CMK (cell line): ENCODE measurements at regions not wholly inside any gene's neighbourhood (a gene's known extent, or its start where the extent isn't known, plus 50 kb on each side); places are given as distances from the start of the nearest gene placed in this dataset.
"Not testable (repeated sequence)": the region's sequence is repeated elsewhere in the genome, so short reads cannot be mapped to it uniquely, and the experiment has no call there.

ENCODE experiments used
- DNase-seq: peaks from one replicate; pipeline ENCODE4 v3.0.0-alpha.2; 2010; ENCODE audit warnings: low read depth

DNA sequence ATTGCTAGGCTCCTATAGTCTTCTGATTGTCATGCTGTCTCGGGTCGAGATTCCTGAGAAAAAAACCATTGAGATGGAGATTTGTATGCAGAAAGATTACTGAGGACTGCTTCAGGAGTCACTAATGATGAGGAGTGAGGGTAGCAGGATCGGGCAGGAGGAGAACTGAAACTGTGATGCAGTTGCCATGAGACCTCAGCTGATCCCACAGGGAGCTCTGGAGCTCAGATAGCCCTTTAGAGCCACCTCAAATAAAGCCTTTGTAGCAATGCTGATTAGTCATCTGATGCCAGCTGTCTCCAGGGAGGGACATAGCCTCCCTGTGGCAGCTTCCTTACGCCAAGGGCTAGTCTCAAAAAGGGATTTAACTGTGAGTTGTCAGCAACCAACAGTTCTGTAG, 256.9 kb downstream of the DMAC1 start:
- DNase-seq: no peak

DNA sequence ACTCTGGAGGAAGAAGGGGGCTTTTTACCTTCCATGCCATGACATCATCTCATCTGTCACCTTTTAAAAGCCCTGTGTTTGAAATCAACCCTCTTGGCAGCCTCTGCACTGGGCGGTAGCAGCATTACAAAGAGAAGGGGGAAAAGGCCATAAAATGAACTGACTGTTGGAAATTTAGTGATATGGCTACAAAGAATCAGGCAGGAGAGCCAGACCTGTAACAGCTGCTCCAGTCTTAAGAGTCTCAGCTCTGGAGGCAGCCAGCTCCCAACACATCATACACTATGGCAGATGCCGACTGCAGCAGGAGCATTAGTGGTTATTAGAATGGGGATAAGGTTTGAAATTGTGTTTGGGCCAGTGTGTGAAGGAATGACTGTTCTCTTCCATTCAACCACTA, 257.5 kb downstream of the DMAC1 start:
- no peak for DNase-seq

DNA sequence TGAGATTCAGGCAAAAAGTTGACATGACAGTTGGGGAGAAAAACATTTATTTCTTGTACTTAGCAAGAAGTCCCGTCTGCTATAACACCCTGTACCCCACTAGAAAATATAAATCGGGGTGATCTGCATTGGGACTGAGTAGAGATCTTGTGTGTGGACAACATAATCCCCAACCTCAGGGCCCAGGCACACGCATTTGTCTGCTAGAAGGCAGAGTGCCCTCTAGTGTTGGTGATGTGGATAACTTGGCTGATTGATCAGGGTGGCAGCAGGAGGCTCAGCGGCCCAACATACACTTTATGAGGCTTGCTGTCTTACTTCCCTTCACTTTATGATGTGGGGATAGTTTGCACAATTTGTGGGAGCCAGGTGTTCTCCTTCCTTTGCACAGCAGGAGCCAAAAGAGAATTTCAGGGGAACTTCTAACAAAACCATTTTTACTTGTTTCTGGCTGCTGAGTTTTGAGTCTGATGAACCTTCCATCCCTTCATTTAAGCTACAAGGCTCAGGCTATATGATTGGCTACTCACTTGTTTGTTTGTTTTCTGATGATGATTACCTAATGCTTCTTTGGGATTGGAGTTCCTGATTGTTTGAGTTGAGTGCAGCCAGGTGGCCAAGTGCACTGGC, 263.2 kb downstream of the DMAC1 start:
- no peak for DNase-seq

DNA sequence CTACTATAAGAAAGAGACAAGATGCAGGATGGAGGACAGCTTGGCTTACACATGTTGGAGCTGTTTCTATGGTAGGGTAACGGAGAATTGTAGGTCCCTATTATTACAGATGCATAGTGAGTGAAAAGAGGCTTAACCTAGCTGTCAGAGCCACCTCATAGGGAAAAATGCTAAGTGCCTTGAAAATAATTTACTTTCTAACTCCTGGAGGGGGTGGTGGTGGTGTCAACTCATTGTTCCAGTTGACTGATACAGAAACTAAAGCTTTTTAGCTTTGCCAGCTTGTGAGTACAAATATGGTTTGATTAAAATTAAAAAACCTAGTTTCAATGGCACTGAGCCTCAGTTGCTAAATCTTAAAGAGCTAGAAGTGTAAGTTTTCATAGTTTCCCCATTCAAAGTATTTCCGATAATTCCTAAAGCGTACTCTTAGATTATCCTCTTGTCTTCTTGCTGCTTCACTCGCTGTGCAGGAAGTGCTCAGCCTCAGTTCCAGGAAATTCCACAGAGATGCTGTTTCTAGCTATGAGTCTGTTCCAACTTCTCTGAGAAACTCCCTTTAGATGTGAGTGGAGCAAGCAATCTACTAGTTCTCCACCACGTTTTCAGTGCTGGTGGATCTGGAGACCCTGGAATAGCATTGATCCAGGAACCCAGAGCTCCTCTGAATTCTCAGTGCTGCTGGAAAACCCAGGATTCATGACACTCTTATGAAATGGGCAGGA, 265.2 kb downstream of the DMAC1 start:
- no peak for DNase-seq

DNA sequence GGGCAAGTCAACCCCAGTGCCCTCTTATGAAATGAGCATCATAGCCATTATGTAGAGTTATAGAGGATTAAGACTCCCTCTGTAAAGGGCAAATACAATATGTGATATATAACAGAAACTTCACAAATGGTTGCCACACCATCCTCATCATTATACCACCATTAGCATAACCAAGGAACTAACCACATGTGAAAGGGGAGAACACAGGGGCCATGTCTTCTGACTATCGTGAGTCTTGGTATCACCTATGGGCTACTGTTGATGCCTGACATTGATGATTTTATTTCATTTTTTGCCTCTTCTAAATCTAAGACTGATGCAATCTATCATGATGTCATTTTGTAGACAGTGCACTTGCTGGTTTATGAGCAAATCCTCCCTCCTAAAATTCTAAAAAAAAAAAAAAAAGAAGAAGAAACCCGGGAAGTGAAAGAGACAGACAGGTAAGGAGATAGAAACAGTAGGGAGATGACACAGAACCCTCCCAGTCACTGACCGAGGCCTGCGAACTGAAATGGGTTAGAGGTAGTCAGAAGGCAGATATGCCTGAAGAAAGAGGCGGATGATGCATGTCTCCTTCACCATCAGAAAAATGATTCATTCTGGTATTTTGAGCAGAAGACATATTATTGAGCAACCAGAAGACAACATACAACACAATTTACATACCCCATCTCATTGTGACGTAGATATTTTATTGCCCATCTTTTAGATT, 266.0 kb downstream of the DMAC1 start:
- no peak for DNase-seq

DNA sequence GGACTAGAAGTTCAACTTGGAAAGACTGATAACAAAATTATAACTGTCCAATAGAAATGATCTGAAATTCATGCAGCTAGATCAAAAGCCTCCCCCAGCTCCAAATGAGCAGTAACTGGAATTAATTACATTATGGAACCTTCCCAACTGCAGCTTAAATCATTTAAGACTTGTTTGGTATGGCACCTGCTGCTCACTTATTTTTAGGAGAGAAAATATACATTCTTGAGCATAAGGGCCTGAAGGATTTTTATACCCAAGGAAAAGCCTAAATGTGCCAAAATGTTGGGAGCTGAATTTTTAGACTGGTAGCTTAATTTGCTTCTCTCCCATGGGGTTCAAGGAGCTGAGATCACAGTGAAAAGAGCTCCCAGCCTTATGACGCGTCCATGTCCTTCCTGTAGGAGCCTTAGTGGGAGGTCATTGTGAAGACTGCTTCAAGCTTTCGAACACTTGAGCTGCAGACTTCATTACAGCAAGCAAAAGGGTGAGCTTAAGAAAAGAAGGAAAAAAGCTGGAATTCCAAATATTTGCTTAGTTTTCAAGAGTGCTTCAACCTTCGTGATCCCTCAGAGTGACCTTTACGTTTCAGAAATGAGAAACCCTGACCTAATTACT, 276.0 kb downstream of the DMAC1 start:
- no peak for DNase-seq

DNA sequence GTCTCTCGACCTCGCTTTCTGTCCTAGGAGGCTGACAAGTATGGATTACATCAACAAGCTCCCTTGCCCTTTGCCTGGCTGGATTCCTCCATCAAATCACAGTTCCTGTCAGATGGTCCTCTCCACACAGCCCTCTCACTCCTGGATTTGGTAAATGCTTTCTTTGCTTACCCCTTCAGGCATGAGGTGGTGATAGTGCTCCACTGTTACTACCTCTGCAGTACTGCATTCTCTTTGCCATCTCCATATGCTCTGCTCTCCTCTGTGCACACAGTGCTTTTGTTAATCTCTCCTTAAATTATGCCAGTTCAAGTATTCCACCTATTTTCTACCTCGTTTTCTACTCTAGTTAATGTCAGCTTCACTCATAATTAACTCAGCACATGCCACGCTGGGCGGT, 279.2 kb downstream of the DMAC1 start:
- DNase-seq: no peak

DNA sequence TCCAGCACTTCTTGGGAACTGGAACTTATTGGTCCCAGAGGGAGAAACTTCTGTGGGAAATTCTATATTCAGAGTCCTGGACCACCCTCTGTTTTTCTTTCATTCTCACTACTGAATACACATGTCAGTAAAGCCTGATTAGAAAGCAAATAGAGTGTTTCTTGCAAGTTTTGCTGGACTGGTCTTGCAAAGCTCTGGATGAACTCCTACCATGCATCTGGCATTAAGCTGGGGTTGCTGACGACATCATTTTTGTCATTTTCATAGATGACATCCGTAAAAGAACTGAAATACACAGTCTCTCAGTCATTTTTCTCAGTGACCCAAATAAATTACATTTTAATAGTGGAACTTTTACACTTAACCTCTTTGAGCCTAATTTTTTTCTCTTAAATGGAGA, 283.2 kb downstream of the DMAC1 start:
- no peak for DNase-seq

DNA sequence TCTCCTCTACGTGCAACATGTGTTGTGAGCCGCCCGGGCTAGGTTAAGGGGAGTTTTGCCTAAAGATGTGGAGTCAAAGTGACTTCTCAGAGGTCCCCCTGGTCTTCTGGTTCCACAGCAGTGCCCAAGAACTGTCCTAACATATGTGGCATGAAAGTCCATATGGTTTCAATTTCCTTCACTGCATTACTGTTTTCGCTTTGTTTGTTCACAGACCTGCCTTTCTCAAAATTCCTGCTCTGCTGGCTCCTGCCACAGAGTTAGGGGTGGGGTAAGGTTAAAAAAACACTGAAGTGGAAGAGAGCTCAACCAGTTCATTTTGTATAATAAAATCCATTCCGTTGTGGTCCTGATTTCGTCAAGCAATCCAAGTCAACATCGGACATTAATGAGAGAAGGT, 289.4 kb downstream of the DMAC1 start:
- DNase-seq: no peak

DNA sequence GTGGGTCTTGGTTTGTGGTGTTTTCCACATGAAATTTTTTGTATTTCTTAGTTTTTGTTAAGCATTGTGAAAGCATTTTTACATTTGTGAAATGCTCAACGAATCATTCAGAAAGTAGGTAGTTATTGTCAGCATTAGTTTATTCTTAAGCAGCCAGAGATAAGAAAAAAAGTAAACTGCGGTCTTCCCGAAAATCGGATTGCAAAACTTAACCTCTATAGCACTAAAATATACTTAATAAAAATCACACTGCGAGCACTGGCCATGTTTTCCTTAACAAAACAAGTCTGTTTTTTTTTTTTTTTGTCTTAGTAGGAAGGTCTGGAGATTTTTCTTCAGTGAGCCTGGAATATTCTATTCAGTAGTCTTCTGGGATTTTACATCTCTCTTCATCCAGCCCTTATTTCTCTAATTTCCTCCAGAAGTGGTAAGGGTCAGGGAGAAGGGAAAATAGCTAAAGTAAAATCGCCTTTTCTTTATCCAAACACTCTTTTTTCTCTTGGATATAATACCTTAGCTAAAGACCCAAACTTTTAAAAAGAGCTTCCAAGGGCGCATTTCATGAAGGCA, 289.9 kb downstream of the DMAC1 start:
- no peak for DNase-seq

DNA sequence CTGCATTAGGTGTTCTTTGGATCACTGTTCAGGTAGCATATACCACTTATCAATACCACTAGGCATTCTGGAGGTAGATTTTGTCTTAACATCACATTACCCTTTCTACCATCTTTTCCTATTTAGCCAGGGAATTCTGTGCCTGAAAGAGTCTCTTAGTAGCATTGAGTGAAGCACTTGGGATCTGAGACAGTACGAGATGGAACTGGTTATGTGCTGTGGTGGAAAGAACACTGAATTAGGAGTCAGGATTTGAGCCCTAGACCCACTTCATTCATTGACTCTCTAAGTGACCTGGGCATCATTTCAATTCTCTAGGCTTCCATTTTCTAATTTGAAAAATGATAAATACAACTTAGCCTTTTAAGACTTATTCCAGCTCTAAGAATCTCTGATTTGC, 291.1 kb downstream of the DMAC1 start:
- no peak for DNase-seq

DNA sequence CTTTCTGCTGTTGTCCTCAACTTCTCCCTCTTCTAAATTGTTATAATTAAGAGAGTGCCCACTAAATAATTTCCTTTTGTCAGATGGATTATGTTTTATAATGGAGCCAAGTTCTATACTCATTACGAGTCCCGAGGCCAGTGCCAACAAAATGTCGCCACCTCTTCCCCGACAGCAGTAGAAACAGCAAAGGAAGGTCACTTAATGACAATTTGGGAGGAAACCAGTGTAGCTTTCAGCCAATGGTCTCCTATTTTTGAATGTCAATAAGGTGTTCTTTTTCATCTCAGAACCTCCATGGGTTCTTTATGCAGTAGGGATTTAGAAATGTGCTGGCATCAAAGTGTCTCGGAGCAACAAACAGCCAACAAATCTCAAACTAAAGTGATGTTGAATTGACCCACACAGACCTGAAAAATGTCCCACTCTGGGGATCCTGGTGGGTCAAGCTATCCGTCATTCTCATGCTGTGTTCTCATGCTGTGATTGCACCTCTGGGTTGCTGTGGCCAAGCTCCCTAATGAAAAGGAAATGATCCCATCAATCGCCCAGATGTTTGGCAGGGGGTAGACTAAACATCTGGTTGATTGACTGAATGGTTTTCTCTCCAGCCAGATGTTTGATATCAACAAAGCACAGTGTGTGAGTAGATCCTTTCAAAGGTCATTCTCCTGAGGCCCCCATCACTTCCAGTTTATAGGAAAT, 291.9 kb downstream of the DMAC1 start:
- DNase-seq: no peak

DNA sequence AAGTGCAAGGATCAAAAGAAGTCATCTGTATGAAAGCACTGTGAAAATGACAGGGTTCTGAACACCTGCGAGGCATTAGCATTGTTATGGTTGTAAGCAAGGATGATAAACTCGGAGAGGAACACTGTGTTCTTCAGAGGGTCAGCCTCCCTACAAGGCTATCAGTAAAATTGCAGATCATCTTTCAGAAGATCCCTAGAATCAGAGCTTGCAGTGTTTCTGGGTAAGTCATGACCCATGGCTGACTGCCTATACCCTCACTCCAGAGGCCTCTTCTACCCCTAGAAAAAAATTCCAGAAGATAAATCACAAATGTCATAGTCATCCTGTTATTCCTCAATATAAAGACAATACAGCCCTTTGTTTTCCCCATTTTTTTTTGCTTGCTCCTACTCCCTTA, 292.6 kb downstream of the DMAC1 start:
- no peak for DNase-seq

DNA sequence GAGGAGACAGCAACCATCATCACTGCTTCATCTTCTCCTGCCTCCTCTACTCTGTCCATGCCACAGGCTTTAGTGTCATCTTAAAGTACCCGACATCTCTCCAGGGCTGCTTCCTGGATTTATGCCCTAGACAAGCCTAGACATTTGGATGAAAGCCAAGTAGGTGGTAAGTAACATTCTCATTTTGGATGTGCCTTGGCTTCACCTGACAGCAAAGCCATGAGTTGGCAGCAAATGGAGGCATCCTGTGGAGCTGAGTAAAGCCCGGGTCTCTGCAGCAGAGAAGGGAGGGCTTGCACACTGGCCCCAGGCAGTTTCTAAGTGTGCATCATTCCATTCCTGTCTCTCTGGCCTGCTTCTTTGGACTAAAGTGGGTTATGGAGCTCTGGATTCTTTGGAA, 299.1 kb downstream of the DMAC1 start:
- DNase-seq: no peak

DNA sequence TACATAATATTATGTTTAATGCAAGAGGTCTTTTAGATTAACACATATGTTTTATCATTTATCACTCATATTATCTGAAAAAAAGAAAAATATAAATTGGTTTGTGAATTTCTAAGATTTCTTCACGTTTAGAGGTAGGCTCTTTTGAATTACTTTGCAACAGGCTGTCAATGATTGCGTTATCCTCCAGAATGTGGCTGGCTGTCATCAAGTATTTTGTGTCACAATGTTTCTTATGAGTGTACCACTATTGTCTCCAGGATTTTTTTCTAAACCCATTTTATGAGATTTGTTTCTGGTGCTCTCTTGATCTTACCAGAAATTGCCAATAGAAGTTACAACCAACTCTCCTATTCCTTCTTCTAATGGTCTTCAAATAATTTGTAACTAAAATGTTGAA, 307.9 kb downstream of the DMAC1 start:
- no peak for DNase-seq

DNA sequence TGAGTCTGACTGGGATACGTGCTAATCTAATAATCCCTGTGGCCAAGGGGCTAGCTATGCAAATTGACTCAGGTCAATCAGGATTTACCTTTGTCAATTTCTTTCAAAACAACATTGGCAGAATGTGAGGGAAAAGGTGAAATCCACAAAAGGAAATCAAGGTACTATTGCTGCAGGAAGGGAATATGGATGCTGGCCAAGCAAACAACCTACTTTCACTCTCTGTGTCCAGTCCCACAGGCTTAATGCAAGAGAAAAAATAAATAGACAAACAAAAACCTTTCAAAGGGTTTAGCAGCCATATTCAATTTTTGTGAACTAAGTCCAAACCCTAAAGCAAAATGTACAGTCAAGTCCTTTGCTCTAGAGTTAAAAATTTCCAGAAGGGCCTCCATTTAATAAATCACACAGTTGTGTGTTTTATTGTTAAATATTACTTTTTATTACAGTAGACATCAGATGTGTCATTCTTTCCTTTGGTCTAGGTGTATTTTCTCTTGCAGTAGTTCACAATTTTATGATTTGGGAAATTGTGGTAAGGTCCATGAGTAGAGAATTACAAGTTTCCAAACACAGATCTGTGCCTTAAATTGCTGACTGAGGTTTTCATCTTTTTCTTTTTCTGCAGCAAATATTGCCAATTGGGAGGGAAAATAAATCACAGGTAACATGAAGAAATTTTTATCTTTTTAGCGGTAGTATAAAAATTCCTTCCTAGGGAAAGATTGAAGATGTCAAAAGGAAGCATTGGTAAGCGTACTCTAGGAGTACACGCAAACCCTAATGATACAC, 309.1 kb downstream of the DMAC1 start:
- DNase-seq: no peak

DNA sequence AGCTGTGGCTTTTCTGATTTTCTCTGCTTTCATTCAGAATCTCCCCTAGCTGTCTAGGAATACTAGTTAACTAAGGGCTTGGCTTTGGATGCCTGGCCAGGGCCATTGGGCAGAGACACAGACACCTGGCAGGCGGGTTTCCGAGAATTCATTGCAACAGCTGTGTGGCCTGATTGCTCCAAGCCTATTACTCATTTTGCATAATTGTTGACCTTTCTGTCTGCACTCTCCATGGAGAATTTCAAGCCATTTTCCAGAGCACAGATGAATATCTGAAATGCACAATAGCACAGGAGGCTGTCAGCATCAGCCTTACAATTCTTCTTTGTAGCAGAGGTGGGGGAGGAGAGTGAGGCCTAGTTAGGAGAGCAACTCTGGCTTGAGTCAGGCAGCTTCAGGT, 310.5 kb downstream of the DMAC1 start:
- DNase-seq: no peak

DNA sequence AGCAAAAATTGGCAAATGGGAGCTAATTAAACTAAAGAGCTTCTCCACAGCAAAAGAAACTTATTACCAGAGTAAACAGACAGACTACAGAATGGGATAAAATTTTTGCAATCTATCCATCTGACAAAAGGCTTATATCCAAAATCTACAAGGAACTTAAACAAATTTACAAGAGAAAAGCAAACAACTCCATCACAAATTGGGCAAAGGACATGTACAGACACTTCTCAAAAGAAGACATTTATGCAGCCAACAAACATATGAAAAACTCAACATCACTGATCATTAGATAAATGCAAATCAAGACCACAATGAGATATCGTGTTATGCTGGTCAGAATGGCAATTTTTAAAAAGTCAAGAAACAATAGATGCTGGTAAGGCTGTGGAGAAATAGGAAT, 315.6 kb downstream of the DMAC1 start:
- DNase-seq: not testable (repeated sequence)

DNA sequence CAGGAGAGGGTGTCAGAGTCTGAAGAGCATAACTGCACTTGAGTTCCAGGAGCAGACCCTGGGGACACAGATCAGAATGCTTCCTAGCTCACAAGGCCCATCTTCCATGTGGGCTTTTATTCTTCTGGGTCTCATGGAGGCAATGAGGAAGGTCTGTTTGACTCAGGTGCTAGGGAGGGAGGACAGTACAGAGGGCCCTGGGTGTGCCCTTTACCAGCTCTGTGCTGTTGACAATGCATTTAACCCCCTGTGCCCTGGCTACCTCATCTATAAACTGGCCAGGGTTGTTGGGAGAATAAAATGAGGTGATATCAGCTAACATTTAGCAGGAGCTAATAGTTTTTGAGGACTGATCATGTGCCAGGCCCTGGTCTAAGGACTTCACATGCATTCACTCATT, 318.0 kb downstream of the DMAC1 start:
- no peak for DNase-seq

DNA sequence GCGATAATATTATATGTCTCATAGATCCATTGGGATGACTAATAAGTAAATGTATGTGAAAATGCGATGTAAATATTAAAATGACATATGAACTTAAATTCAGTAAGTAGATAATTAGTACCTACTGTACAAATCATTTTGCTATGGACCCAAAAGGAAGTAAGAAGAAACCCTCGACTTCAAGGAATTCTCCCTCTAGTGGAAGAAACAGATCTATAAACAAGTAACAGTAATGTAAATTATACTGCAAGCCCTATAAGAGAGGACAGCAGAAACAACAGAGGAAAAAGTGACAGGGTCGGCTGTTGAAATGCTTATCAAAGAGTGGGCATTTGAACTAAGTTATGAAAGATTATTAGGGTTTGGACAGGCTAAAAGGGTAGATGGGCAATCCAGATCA, 320.3 kb downstream of the DMAC1 start:
- DNase-seq: no peak

DNA sequence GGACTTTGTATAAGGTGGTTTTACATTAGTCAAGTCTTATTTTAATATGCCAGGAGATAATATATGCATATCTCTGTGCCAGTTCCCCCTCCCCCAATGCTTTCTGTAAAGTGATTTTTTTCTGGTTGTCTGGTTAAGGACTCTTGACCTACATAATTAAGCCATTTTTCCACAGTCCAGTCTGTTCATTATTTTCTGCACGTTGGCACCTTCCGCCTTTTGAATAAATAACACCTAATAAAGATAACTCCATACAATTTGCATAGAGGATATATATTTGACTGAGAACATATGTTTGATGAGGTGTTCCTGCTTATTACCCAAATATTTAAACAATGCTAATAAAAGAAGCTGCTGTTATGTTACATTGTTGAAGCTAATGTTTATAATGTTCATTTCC, 320.9 kb downstream of the DMAC1 start:
- DNase-seq: no peak
